ENCODE measurements at regions not wholly inside any gene's neighbourhood (a gene's known extent, or its start where the extent isn't known, plus 50 kb on each side); places are given as distances from the start of the nearest gene placed in this dataset.

GRCh38 chr12:43044241-43044640 is 454.7 kb upstream of the PRICKLE1 start:
- Histone ChIP-seq H3K27ac (no peak overlapping the region), H3K36me3 (no peaks in the 10 kb centered on the region), H3K4me1 (no peaks in the 10 kb centered on the region), H3K27me3 (no peaks in the 10 kb centered on the region), H3K9me3 (no peaks in the 10 kb centered on the region), H3K4me3 (no peak overlapping the region)
- intact Hi-C loops (cut with DNase I): no loop called here
- TF ChIP-seq, protein P1, sequence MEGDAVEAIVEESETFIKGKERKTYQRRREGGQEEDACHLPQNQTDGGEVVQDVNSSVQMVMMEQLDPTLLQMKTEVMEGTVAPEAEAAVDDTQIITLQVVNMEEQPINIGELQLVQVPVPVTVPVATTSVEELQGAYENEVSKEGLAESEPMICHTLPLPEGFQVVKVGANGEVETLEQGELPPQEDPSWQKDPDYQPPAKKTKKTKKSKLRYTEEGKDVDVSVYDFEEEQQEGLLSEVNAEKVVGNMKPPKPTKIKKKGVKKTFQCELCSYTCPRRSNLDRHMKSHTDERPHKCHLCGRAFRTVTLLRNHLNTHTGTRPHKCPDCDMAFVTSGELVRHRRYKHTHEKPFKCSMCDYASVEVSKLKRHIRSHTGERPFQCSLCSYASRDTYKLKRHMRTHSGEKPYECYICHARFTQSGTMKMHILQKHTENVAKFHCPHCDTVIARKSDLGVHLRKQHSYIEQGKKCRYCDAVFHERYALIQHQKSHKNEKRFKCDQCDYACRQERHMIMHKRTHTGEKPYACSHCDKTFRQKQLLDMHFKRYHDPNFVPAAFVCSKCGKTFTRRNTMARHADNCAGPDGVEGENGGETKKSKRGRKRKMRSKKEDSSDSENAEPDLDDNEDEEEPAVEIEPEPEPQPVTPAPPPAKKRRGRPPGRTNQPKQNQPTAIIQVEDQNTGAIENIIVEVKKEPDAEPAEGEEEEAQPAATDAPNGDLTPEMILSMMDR (IDR thresholded peaks at IDR 0.05): no peak
- TF ChIP-seq POLR2AphosphoS5 (IDR thresholded peaks at IDR 0.05): no peak
- no peak for TF ChIP-seq POLR2A (IDR thresholded peaks at IDR 0.05)
- no peak for TF ChIP-seq EP300 (IDR thresholded peaks at IDR 0.05)
- no peak for DNase-seq
- 92% methylated on average over 2 of the region's 2 CpGs for WGBS, 2 donors

GRCh38 chr12:43038991-43039390 is 449.4 kb upstream of the PRICKLE1 start:
- no peaks in the 10 kb centered on the region for H3K9me3 ChIP-seq
- no peak overlapping the region for H3K4me3 ChIP-seq
- DNase-seq: no peak
- no peaks in the 10 kb centered on the region for H3K36me3 ChIP-seq
- no peaks in the 10 kb centered on the region for H3K27me3 ChIP-seq
- H3K27ac ChIP-seq: no peak overlapping the region
- WGBS, 2 donors: 69 to 81% methylated on average over 3 of the region's 3 CpGs
- H3K4me1 ChIP-seq: no peaks in the 10 kb centered on the region
- TF ChIP-seq POLR2AphosphoS5 (IDR thresholded peaks at IDR 0.05) (no peak), EP300 (IDR thresholded peaks at IDR 0.05) (no peak), POLR2A (IDR thresholded peaks at IDR 0.05) (no peak)
- intact Hi-C loops (cut with DNase I): no loop called here

DNA sequence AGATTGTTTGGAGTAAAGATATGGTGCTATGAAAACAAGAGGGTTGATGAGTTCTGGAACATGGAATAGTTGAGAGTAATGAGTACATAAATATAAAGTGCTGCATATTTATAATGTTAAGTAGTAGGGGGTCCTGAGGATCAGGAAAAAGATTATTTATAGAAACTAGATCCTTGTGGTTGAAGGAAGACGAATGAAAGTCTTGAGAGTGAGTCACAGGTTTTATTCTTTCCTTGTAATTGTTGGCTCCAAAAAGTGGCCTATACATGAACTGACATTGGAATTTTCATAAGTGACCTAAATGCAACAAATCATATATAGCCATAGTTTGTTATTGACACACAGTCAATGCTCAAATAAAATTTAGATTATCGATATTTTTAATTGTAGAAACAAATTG is 440.4 kb upstream of the PRICKLE1 start:
- H3K9me3 ChIP-seq: no peaks in the 10 kb centered on the region
- no peaks in the 10 kb centered on the region for H3K27me3 ChIP-seq
- 78 to 85% methylated on average over 2 of the region's 2 CpGs for WGBS, 2 donors
- DNase-seq: no peak
- H3K27ac ChIP-seq: no peak overlapping the region
- no peak overlapping the region for H3K4me3 ChIP-seq
- no peaks in the 10 kb centered on the region for H3K36me3 ChIP-seq
- intact Hi-C loops (cut with DNase I): no loop called here
- no peaks in the 10 kb centered on the region for H3K4me1 ChIP-seq
- TF ChIP-seq POLR2AphosphoS5 (IDR thresholded peaks at IDR 0.05) (no peak), POLR2A (IDR thresholded peaks at IDR 0.05) (no peak), EP300 (IDR thresholded peaks at IDR 0.05) (no peak)
- TF ChIP-seq, protein P1 (IDR thresholded peaks at IDR 0.05): no peak

DNA sequence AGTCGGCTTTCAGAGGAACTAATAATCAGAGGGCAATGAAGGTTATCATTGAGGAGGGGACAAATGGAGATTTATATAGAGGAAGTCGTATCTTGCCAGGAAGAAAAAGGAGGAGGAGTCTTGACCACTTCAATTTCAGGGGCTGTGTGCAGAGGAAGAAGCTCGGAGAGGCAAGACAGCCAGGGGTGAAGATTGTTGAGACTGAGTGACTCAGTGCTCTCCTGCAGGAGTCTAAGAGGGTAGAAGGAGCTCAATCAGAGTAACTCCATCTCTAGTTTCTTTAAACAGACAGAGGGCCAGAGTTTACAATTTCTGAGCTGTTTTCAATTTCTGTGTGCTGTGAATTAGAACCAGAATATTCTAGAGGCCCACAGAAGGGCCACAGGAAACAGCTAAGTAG is 439.3 kb upstream of the PRICKLE1 start:
- no peak for DNase-seq
- no peak overlapping the region for H3K27ac ChIP-seq
- H3K27me3 ChIP-seq: no peaks in the 10 kb centered on the region
- 56 to 63% methylated on average over 3 of the region's 3 CpGs for WGBS, 2 donors
- H3K36me3 ChIP-seq: no peaks in the 10 kb centered on the region
- no peaks in the 10 kb centered on the region for H3K4me1 ChIP-seq
- no peak for TF ChIP-seq POLR2AphosphoS5 (IDR thresholded peaks at IDR 0.05)
- TF ChIP-seq EP300 (IDR thresholded peaks at IDR 0.05): no peak
- TF ChIP-seq, protein P1 (IDR thresholded peaks at IDR 0.05): no peak
- TF ChIP-seq POLR2A (IDR thresholded peaks at IDR 0.05): no peak
- no peaks in the 10 kb centered on the region for H3K9me3 ChIP-seq
- intact Hi-C loops (cut with DNase I): no loop called here
- no peak overlapping the region for H3K4me3 ChIP-seq

GRCh38 chr12:43022838-43023237 is 433.3 kb upstream of the PRICKLE1 start:
- Histone ChIP-seq H3K27me3 (no peaks in the 10 kb centered on the region), H3K4me1 (no peaks in the 10 kb centered on the region), H3K9me3 (peaks cover 0 to 2% (median 0%) of the 10 kb centered on the region in 4 donors), H3K27ac (no peak overlapping the region), H3K4me3 (no peak overlapping the region), H3K36me3 (no peaks in the 10 kb centered on the region)
- WGBS, 2 donors: 10 to 59% methylated on average over 1 of the region's 1 CpG
- intact Hi-C loops (cut with DNase I): no loop called here
- TF ChIP-seq POLR2A (IDR thresholded peaks at IDR 0.05) (no peak), EP300 (IDR thresholded peaks at IDR 0.05) (no peak), POLR2AphosphoS5 (IDR thresholded peaks at IDR 0.05) (no peak)
- TF ChIP-seq, protein P1 (IDR thresholded peaks at IDR 0.05): no peak
- no peak for DNase-seq
